ENCODE measurements at regions not wholly inside any gene's neighbourhood (a gene's known extent, or its start where the extent isn't known, plus 50 kb on each side); places are given as distances from the start of the nearest gene placed in this dataset.

DNA sequence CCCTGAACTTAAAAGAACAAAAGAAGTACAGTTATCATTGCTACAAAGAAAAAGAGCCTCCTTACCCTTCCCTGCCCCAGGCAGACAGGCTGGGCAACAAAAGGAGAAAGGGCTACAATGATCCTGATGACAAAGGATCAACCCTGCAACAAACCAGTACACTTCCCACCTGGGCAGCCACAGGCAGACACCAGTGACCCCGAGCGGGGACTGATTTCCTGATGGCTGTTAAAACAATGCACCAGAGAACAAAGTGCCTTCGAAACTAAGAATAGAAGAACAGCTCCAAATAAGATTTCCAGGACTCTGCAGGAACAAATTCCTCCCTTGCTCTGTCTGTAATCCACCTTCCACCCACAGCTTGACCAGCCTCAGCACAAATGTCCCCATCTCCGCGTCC lies 106.3 kb upstream of the ARHGEF3 start:
- TF ChIP-seq, protein P1, sequence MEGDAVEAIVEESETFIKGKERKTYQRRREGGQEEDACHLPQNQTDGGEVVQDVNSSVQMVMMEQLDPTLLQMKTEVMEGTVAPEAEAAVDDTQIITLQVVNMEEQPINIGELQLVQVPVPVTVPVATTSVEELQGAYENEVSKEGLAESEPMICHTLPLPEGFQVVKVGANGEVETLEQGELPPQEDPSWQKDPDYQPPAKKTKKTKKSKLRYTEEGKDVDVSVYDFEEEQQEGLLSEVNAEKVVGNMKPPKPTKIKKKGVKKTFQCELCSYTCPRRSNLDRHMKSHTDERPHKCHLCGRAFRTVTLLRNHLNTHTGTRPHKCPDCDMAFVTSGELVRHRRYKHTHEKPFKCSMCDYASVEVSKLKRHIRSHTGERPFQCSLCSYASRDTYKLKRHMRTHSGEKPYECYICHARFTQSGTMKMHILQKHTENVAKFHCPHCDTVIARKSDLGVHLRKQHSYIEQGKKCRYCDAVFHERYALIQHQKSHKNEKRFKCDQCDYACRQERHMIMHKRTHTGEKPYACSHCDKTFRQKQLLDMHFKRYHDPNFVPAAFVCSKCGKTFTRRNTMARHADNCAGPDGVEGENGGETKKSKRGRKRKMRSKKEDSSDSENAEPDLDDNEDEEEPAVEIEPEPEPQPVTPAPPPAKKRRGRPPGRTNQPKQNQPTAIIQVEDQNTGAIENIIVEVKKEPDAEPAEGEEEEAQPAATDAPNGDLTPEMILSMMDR (IDR thresholded peaks at IDR 0.05; ENCODE audit: unreplicated experiment): no peak
- Mint-ChIP-seq H3K27ac (ENCODE audit: unreplicated experiment) (peak overlapping the region; percentile 88), H3K27me3 (ENCODE audit: unreplicated experiment) (no peaks in the 10 kb centered on the region), H3K36me3 (ENCODE audit: low read depth, unreplicated experiment) (no peaks in the 10 kb centered on the region), H3K4me1 (ENCODE audit: unreplicated experiment) (peaks cover 20% of the 10 kb centered on the region), H3K9me3 (ENCODE audit: unreplicated experiment) (no peaks in the 10 kb centered on the region), H3K4me3 (ENCODE audit: unreplicated experiment) (no peak overlapping the region)
- DNase-seq (ENCODE audit: low spot score): no peak

GRCh38 chr3:56904552-56905215 lies 102.9 kb upstream of the ARHGEF3 start:
- Mint-ChIP-seq H3K4me1 (ENCODE audit: unreplicated experiment) (peaks cover 17% of the 10 kb centered on the region), H3K9me3 (ENCODE audit: unreplicated experiment) (no peaks in the 10 kb centered on the region), H3K36me3 (ENCODE audit: low read depth, unreplicated experiment) (no peaks in the 10 kb centered on the region), H3K27me3 (ENCODE audit: unreplicated experiment) (no peaks in the 10 kb centered on the region), H3K4me3 (ENCODE audit: unreplicated experiment) (no peak overlapping the region), H3K27ac (ENCODE audit: unreplicated experiment) (no peak overlapping the region)
- DNase-seq (ENCODE audit: low spot score): no peak
- TF ChIP-seq, protein P1 (IDR thresholded peaks at IDR 0.05; ENCODE audit: unreplicated experiment): no peak

GRCh38 chr3:56903231-56903782 lies 101.6 kb upstream of the ARHGEF3 start:
- no peak overlapping the region for H3K4me3 Mint-ChIP-seq (ENCODE audit: unreplicated experiment)
- no peaks in the 10 kb centered on the region for H3K27me3 Mint-ChIP-seq (ENCODE audit: unreplicated experiment)
- H3K27ac Mint-ChIP-seq (ENCODE audit: unreplicated experiment): no peak overlapping the region

GRCh38 chr3:56902468-56903160 lies 100.9 kb upstream of the ARHGEF3 start:
- H3K9me3 Mint-ChIP-seq (ENCODE audit: unreplicated experiment): no peaks in the 10 kb centered on the region
- no peak overlapping the region for H3K27ac Mint-ChIP-seq (ENCODE audit: unreplicated experiment)

More at GRCh38 chr3:56903231-56903782, 101.6 kb upstream of the ARHGEF3 start:
- TF ChIP-seq, protein P1 (IDR thresholded peaks at IDR 0.05; ENCODE audit: unreplicated experiment): no peak
- peaks cover 22% of the 10 kb centered on the region for H3K4me1 Mint-ChIP-seq (ENCODE audit: unreplicated experiment)
- no peak for DNase-seq (ENCODE audit: low spot score)
- H3K36me3 Mint-ChIP-seq (ENCODE audit: low read depth, unreplicated experiment): no peaks in the 10 kb centered on the region
- no peaks in the 10 kb centered on the region for H3K9me3 Mint-ChIP-seq (ENCODE audit: unreplicated experiment)

More at GRCh38 chr3:56902468-56903160, 100.9 kb upstream of the ARHGEF3 start:
- Mint-ChIP-seq H3K27me3 (ENCODE audit: unreplicated experiment) (no peaks in the 10 kb centered on the region), H3K36me3 (ENCODE audit: low read depth, unreplicated experiment) (no peaks in the 10 kb centered on the region), H3K4me1 (ENCODE audit: unreplicated experiment) (peaks cover 15% of the 10 kb centered on the region), H3K4me3 (ENCODE audit: unreplicated experiment) (no peak overlapping the region)
- TF ChIP-seq, protein P1 (IDR thresholded peaks at IDR 0.05; ENCODE audit: unreplicated experiment): no peak
- DNase-seq (ENCODE audit: low spot score): no peak
